DMS 273 (cell line): ENCODE measurements at regions not wholly inside any gene's neighbourhood (a gene's known extent, or its start where the extent isn't known, plus 50 kb on each side); places are given as distances from the start of the nearest gene placed in this dataset.
A peak's percentile ranks its signal among the peaks of the same experiment; 100 is the strongest.

Experiments
- DNase-seq: peaks from one replicate; lab custom pipeline; 2025; ENCODE audit not compliant: unreplicated experiment; lab: John Stamatoyannopoulos, UW

DNA sequence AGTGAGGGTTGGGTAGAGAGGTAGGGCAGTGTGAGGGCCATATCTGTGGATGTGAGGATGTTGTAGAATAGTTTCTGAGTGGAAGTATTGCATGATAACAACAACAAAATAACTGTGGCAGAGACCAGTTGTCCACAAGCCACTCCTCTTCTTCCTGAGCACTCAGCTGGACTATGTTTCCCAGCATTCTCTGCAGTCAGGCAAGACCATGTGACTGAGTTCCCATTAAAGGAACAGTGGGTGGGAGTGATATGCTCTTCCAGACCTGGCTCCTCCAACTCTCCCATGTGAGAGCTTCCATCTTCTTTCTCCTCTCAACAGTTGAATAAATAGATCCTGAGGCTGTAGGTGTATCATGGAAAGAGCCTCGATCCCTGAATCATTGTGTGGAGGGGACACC lies 272.4 kb downstream of the CBLN1 start:
- DNase-seq = peak; percentile 26

DNA sequence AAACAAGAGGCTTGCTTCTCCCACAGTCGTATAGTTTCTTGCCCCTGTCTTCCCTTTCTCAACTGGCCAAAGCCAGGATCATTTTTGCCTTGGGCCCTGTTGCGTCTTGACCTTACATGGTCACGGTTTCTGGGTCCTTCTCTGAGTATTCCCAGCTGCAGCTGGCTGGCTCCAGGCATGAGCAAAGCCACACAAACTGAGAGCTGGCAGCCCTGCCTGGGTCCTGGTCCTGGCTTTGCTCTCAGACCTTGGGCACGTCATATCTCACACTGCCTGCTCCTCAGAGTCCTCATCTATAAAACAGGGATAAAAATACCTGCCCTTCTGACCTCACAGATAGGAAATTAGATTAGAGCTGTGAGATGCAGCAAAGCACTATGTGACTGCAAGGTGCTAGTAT lies 277.6 kb downstream of the CBLN1 start:
- no peak for DNase-seq

DNA sequence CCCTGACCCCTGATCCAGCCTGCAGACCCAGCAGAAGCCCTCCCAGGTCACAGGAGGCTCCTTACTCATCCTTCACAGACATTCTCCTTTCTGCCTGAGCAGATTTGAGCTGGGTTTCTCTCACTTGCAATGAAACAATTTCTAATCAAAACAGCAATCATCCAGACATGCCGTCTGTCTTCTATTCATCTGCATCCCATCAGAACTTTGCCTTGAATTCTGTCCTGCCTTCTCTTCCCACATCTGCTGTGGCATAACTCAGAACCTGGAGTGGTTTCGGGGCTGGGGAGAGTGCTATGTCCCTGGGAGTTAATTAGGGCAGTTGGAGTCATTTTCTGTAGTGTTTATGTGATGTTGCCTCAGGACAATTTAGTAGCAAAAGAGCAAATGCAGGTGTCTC lies 278.6 kb downstream of the CBLN1 start:
- no peak for DNase-seq

GRCh38 chr16:49000594-49000993 lies 281.0 kb downstream of the CBLN1 start:
- DNase-seq = peak; percentile 26

- no peak for DNase-seq
Observed at GRCh38 chr16:48999508-48999907, 282.1 kb downstream of the CBLN1 start.

- DNase-seq = no peak
Observed at GRCh38 chr16:48999044-48999443, 282.6 kb downstream of the CBLN1 start.

GRCh38 chr16:48997946-48998345 lies 283.7 kb downstream of the CBLN1 start:
- no peak for DNase-seq

- no peak for DNase-seq
Observed at GRCh38 chr16:48997081-48997615, 284.5 kb downstream of the CBLN1 start.

GRCh38 chr16:48978501-48978900 lies 303.1 kb downstream of the CBLN1 start:
- DNase-seq = no peak

DNA sequence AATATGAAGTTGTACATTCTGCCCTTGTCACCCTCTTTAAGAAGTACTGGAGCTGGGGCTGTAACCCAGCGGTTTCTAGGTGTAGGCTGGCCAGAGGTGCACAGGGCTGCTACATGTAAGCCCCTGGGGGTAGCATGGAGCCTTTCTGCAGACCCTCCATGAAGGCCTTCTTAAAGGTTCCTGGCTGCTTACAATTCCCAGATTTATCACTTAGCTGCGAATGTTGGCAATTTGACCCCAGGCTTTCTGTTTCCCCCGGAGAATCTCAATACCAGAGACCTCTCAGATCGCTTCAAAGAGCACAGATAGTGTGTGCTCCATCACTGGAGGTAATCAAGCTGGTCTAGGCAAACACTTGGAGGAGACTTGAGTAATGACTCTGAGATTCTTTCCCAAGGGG lies 309.4 kb downstream of the CBLN1 start:
- no peak for DNase-seq

GRCh38 chr16:48971571-48972077 lies 310.0 kb downstream of the CBLN1 start:
- DNase-seq = peak; percentile 72

GRCh38 chr16:48970216-48970615 lies 311.4 kb downstream of the CBLN1 start:
- no peak for DNase-seq

DNA sequence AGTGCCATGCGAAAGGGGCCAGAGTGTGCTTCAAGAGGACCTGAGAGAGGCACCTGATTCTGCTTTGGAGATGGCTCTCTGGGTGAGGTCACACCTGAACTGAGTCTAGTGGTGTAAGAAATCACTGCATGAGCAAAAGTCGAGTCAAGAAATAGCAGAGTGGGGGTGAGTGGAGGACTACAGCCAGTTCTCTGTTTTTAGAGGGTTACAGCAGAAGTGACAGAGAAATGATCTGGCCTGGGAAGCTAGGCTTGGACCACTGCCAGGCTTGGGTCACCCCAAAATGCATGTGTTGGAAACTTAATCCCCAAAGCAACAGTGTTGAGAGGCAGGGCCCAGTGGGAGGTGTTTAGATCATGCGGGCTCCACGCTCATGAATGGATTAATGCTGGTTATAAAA lies 312.0 kb downstream of the CBLN1 start:
- peak; percentile 32 for DNase-seq

DNA sequence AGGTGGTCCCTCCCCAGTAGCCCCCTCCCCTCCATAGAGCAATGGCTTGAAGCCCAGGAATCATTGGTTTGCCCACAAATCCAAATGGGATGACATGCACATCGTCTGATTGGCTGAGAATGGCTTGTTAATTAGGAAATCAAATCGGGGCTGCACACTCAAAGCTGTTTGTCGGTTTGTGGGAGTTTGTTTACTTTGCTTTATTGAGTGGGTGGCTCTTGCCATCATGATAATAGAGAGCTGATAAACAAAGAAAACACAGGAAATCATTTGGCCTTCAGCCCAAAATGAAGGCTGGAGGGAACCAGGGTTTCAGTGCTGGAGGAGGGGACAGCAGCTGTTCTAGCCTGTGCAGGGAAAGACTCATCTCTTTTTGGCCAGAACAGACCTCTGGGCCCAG lies 316.3 kb downstream of the CBLN1 start:
- DNase-seq = peak; percentile 46

DNA sequence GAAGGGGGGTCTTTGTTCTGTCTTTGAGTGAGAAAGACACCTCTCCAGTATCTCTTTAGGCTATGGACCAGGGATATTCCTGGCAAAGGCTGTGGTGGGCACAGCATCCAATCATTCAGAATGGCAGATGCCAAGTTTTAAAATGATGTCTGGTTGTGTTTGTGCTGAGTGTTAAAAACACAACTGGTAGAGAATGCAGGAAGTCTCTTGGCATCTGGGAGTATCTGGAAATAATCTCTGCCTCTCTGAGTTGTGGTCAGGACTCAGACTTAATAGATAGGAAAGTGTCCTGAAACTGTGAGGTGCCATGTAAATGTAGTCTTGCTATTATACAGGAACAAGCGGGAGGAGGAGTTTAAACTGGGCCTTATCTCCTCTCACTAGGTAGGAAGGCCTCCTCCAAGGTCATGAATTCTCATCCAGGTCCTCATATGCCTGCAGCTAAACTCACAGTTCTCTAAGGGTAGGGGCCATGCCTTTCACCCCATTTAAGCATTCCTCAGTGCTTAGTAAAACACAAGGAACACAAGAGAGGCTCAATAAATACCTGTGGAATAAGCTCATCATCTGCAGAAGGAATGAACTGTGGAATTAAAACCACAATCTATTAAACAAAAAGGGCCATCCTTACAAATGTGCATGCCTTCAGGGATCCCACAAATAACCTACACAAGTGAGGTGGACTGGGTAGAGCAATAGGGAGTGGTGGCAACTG lies 317.6 kb downstream of the CBLN1 start:
- no peak for DNase-seq

- no peak for DNase-seq
Observed at GRCh38 chr16:48963306-48963705, 318.3 kb downstream of the CBLN1 start.

DNA sequence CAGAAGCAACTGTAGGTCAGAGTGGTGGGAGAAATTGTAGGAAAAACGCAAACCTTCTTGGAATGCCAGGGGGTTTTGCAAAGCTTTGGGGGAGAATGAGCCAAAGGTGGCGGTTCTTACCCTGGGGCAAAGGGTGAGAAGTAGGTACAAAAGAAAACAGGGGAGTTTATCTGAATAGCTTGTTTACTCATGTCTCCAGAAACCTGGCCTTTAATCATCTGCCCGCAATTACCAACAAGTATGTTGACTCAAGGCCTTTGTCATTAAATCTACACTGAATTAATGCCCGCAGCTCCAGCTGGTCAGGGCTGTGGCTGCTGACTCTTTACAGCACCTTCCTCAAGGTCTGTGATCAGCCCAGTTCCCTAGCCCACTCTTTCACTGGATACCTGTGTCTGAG lies 320.1 kb downstream of the CBLN1 start:
- DNase-seq = no peak

GRCh38 chr16:48960830-48961229 lies 320.8 kb downstream of the CBLN1 start:
- no peak for DNase-seq

DNA sequence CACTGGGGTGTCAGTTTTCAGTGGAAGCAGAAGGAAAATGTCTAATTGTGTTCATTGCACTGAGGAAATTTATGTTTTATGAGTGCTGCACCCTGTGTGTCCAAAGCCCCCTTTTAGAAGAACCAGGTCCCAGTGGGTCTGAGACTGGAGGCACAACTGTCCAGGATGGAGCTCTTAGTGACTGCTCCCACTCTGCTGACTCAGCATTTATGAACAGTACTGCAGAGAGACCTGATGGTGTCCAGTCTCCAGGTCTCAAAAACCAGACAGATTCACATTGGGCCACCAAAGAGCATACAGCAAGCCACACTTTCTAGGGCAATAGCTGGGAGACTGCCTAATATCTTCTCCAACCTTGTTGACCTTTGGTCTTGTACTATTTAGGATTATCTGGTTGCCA lies 321.9 kb downstream of the CBLN1 start:
- peak; percentile 48 for DNase-seq

DNA sequence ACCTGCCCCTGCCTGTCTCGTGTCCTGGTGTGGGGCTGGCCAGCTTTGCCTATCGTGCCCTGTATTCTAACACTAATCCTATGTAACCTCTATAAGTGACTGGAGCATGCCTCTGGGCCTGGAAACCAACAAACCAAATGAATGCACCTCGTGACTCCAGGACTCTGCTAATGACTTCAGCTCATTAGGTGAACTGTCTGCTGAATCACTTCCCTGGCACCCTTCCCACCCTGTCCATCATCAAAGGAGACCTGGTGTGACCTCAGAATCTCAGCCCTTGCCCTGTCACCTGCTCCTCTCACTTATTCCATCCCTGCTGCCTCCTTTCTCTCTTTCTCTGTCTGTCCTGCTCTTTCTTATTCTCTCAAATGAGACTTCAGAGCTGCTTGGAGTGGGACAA lies 322.4 kb downstream of the CBLN1 start:
- DNase-seq = peak; percentile 60

GRCh38 chr16:48958681-48959080 lies 323.0 kb downstream of the CBLN1 start:
- DNase-seq = no peak

GRCh38 chr16:48956620-48957019 lies 325.0 kb downstream of the CBLN1 start:
- DNase-seq = no peak

- DNase-seq = peak; percentile 15
Observed at GRCh38 chr16:48955837-48956236, 325.8 kb downstream of the CBLN1 start.
